B cell (primary cell): ENCODE measurements at regions not wholly inside any gene's neighbourhood (a gene's known extent, or its start where the extent isn't known, plus 50 kb on each side); places are given as distances from the start of the nearest gene placed in this dataset.
"Not testable (repeated sequence)": the region's sequence is repeated elsewhere in the genome, so short reads cannot be mapped to it uniquely, and the experiment has no call there.

Source experiments
- ATAC-seq: fragments of 200-7000 bp; cut with Tn5 transposase; one replicate; pipeline ENCODE4 v1.10.0; 2021; ENCODE audit warnings: low read depth, mild to moderate bottlenecking, moderate number of reproducible peaks, moderate library complexity
- CTCF ChIA-PET: fragments of 350-600 bp; sonication (Branson Sonifier 250); formaldehyde crosslinking; loops from one replicate; lab custom pipeline; 2021; ENCODE audit warnings: antibody characterized with exemption, inconsistent platforms; lab: Charles Lee
- POLR2A ChIA-PET: fragments of 350-600 bp; sonication (Branson Sonifier 250); formaldehyde crosslinking; loops from one replicate; lab custom pipeline; 2021; ENCODE audit warnings: antibody characterized with exemption; lab: Charles Lee
- DNase-seq: peaks from one replicate; pipeline ENCODE4 v3.0.0; 2013
- H2AFZ ChIP-seq: 2 replicates; pipeline ENCODE4 v1.6.1; 2012; ENCODE audit warnings: mild to moderate bottlenecking, low read depth, low read length; ENCODE audit not compliant: insufficient read depth, poor library complexity, severe bottlenecking
- H3K27ac ChIP-seq, 2 donors: 1 replicate in 1 of 2; 2 replicates in 1 of 2; pipeline ENCODE4 v1.5.1; 2012 to 2013; ENCODE audit warnings: low read length in 2 of 2, mild to moderate bottlenecking in 2 of 2, moderate library complexity in 1 of 2
- H3K27me3 ChIP-seq, 4 experiments: fragments of 200-600 bp in 1 of 4; sonication (generic) in 1 of 4; replicated peaks in 1 of 4; 1 replicate in 2 of 4; 2 replicates in 2 of 4; pipeline versions ENCODE4 v1.6.1 to v1.7.0; 2013 to 2016; ENCODE audit warnings: low read length in 3 of 4, mild to moderate bottlenecking in 2 of 4, mixed read lengths in 1 of 4, moderate library complexity in 1 of 4; ENCODE audit not compliant: insufficient read depth in 4 of 4, control insufficient read depth in 3 of 4; ENCODE audit errors: control extremely low read depth in 1 of 4
- H3K36me3 ChIP-seq, 2 experiments: replicated peaks in 1 of 2; 1 replicate in 1 of 2; 2 replicates in 1 of 2; pipeline versions ENCODE4 v1.6.1 to v1.7.1; 2013; ENCODE audit warnings: low read length in 1 of 2; ENCODE audit not compliant: insufficient read depth in 2 of 2, control insufficient read depth in 1 of 2; ENCODE audit errors: control extremely low read depth in 1 of 2, extremely low read depth in 1 of 2
- H3K4me1 ChIP-seq, 2 donors: fragments of 200-600 bp in 1 of 2; sonication (generic) in 1 of 2; 1 replicate in 1 of 2; 2 replicates in 1 of 2; pipeline versions ENCODE4 v1.5.1 to v1.6.1; 2013 to 2017; ENCODE audit warnings: low read length in 2 of 2; ENCODE audit not compliant: control insufficient read depth in 2 of 2, insufficient read depth in 2 of 2
- H3K4me2 ChIP-seq: replicated peaks from 2 replicates; pipeline ENCODE3; 2012; ENCODE audit warnings: mild to moderate bottlenecking, low read depth, low read length; ENCODE audit not compliant: poor library complexity, severe bottlenecking
- H3K4me3 ChIP-seq, 5 experiments: fragments of 200-600 bp in 1 of 5; sonication (generic) in 1 of 5; 1 replicate in 3 of 5; 2 replicates in 2 of 5; pipeline versions ENCODE4 v1.5.1 to v1.7.0; 2011 to 2016; ENCODE audit warnings: low read length in 4 of 5, mild to moderate bottlenecking in 4 of 5, low read depth in 2 of 5, control low read depth in 1 of 5, moderate library complexity in 1 of 5; ENCODE audit not compliant: insufficient read depth in 1 of 5; ENCODE audit errors: control extremely low read depth in 1 of 5, extremely low read depth in 1 of 5
- H3K79me2 ChIP-seq: fragments of 200-600 bp; sonication (generic); one replicate; pipeline ENCODE4 v1.6.0; 2016; ENCODE audit warnings: low read length; ENCODE audit not compliant: control insufficient read depth, insufficient read depth
- H3K9ac ChIP-seq: fragments of 200-600 bp; sonication (generic); 2 replicates; pipeline ENCODE4 v1.6.1; 2017; ENCODE audit warnings: mild to moderate bottlenecking, low read length, moderate library complexity
- H3K9me3 ChIP-seq, 3 donors: one replicate each; pipeline versions ENCODE4 v1.6.1 to v1.7.1; 2013; ENCODE audit warnings: low read length in 2 of 3; ENCODE audit not compliant: control insufficient read depth in 2 of 3, insufficient read depth in 1 of 3; ENCODE audit errors: control extremely low read depth in 1 of 3
- H4K20me1 ChIP-seq: 2 replicates; pipeline ENCODE4 v1.6.0; 2012; ENCODE audit warnings: mild to moderate bottlenecking, low read length; ENCODE audit not compliant: insufficient read depth, control insufficient read depth, poor library complexity, severe bottlenecking
- H3K27ac Mint-ChIP-seq: one replicate; pipeline ENCODE4 v1.8.0; 2021; ENCODE audit warnings: mixed read lengths
- H3K27me3 Mint-ChIP-seq: one replicate; pipeline ENCODE4 v1.8.0; 2021; ENCODE audit warnings: mixed read lengths
- H3K4me1 Mint-ChIP-seq: one replicate; pipeline ENCODE4 v1.8.0; 2021; ENCODE audit warnings: mixed read lengths
- H3K4me3 Mint-ChIP-seq: one replicate; pipeline ENCODE4 v1.8.0; 2021; ENCODE audit warnings: mixed read lengths
- H3K9me3 Mint-ChIP-seq: one replicate; pipeline ENCODE4 v1.8.0; 2022; ENCODE audit warnings: mixed read lengths; ENCODE audit not compliant: insufficient read depth
- EZH2 ChIP-seq: IDR thresholded peaks from 2 replicates; pipeline ENCODE4 v1.6.1; 2012; ENCODE audit warnings: borderline replicate concordance, low read depth, mild to moderate bottlenecking, moderate library complexity, low read length; ENCODE audit not compliant: insufficient read depth, poor library complexity, severe bottlenecking
- WGBS: methylation state at CpG from one replicate; pipeline ENCODE4 v1.1.5; 2013; ENCODE audit warnings: missing lambda C conversion rate; ENCODE audit not compliant: insufficient coverage; 5-methylcytosine and 5-hydroxymethylcytosine counted together
- intact Hi-C: fragments of 100-400 bp; cut with micrococcal nuclease; formaldehyde crosslinking; loops from one replicate; pipeline ENCODE4 v1.10.0; 2022
- TF ChIP-seq, protein P1 (sequence below): fragments of 200-600 bp; IDR thresholded peaks from one replicate; pipeline ENCODE4 v1.8.0; 2022; ENCODE audit warnings: antibody characterized with exemption, mild to moderate bottlenecking

DNA sequence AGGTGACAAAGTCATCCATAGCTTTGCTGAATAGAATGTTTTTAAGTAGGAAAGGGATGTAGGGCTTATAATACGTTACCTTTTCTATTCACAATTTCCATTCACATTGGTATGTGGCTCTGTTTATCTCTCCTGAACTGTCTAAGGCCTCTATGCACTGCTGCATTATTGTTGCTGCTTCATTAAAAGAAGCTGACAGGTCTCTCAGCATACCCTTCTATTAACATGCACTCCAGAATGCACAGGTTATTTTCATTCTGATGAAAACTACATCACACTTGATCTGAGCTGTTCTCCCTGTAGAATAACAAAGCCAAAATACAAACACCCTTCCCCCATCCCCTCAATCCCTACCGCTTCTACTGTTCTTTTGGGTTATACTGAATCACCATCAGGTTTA lies 399.3 kb downstream of the TBC1D32 start:
- Mint-ChIP-seq H3K4me3 (no peak overlapping the region), H3K9me3 (no peaks in the 10 kb centered on the region), H3K4me1 (peaks cover 26% of the 10 kb centered on the region), H3K27ac (no peak overlapping the region), H3K27me3 (no peaks in the 10 kb centered on the region)
- ChIA-PET POLR2A (interaction anchor here (0.5 kb wide), 1 partner anchor 57 kb away, joined by 4 read pairs; no protein-coding TSS in a partner anchor), CTCF (interaction anchor here (1.6 kb wide), 1 partner anchor 12 kb away, joined by 5 read pairs; no protein-coding TSS in a partner anchor)
- H3K4me3 ChIP-seq = no peak overlapping the region
- H3K27ac ChIP-seq = no peak overlapping the region
- H4K20me1 ChIP-seq = no peaks in the 10 kb centered on the region
- DNase-seq (no peak), ATAC-seq (no peak)
- WGBS = no CpG with 5 or more reads among the region's 2 CpGs
- no peak overlapping the region for H3K9ac ChIP-seq
- no peak overlapping the region for H2AFZ ChIP-seq
- TF ChIP-seq, protein P1, sequence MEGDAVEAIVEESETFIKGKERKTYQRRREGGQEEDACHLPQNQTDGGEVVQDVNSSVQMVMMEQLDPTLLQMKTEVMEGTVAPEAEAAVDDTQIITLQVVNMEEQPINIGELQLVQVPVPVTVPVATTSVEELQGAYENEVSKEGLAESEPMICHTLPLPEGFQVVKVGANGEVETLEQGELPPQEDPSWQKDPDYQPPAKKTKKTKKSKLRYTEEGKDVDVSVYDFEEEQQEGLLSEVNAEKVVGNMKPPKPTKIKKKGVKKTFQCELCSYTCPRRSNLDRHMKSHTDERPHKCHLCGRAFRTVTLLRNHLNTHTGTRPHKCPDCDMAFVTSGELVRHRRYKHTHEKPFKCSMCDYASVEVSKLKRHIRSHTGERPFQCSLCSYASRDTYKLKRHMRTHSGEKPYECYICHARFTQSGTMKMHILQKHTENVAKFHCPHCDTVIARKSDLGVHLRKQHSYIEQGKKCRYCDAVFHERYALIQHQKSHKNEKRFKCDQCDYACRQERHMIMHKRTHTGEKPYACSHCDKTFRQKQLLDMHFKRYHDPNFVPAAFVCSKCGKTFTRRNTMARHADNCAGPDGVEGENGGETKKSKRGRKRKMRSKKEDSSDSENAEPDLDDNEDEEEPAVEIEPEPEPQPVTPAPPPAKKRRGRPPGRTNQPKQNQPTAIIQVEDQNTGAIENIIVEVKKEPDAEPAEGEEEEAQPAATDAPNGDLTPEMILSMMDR = no peak
- TF ChIP-seq EZH2 = no peak
- no peaks in the 10 kb centered on the region for H3K27me3 ChIP-seq
- H3K4me1 ChIP-seq = peaks cover 16 to 26% of the 10 kb centered on the region in 2 donors
- intact Hi-C loops = no loop called here
- no peaks in the 10 kb centered on the region for H3K9me3 ChIP-seq
- no peaks in the 10 kb centered on the region for H3K79me2 ChIP-seq
- H3K4me2 ChIP-seq = no peak overlapping the region
- no peaks in the 10 kb centered on the region for H3K36me3 ChIP-seq

DNA sequence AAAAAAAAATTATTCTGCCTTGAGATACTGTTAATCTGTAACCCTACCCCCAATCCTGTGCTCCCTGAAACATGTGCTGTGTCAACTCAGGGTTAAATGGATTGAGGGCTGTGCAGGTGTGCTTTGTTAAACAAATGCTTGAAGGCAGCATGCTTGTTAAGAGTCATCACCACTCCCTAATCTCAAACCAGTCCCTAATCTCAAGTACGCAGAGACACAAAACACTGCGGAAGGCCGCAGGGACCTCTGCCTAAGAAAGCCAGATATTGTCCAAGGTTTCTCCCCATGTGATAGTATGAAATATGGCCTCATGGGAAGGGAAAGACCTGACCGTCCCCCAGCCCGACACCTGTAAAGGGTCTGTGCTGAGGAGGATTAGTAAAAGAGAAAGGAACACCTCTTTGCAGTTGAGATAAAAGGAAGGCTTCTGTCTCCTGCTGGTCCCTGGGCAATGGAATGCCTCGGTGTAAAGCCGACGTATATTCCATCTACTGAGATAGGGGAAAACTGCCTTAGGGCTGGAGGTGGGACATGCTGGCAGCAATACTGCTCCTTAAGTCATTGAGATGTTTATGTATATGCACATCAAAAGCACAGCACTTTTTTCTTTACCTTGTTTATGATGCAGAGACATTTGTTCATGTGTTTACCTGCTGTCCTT lies 402.6 kb downstream of the TBC1D32 start:
- H3K4me1 ChIP-seq, ATAC-seq, H3K27me3 Mint-ChIP-seq, H3K9me3 Mint-ChIP-seq, H3K4me3 ChIP-seq, H2AFZ ChIP-seq, H3K79me2 ChIP-seq, POLR2A ChIA-PET, H4K20me1 ChIP-seq, H3K4me1 Mint-ChIP-seq, H3K4me2 ChIP-seq, H3K27ac ChIP-seq, H3K9me3 ChIP-seq, H3K27me3 ChIP-seq, DNase-seq, H3K27ac Mint-ChIP-seq, H3K4me3 Mint-ChIP-seq, CTCF ChIA-PET, intact Hi-C loops, H3K9ac ChIP-seq, H3K36me3 ChIP-seq: not testable (repeated sequence)
- WGBS = 92% methylated on average over 2 of the region's 8 CpGs

DNA sequence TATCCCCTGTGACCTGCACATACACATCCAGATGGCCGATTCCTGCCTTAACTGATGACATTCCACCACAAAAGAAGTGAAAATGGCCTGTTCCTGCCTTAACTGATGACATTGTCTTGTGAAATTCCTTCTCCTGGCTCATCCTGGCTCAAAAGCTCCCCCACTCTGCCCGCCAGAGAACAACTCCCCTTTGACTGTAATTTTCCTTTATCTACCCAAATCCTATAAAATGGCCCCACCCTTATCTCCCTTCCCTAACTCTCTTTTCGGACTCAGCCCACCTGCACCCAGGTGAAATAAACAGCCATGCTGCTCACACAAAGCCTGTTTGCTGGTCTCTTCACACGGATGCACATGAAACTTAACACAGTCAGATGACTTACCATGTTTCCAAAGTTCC lies 403.8 kb downstream of the TBC1D32 start:
- H3K9me3 ChIP-seq, H3K9ac ChIP-seq, H3K4me3 Mint-ChIP-seq, H3K79me2 ChIP-seq, H3K4me1 ChIP-seq, CTCF ChIA-PET, POLR2A ChIA-PET, H2AFZ ChIP-seq, H3K27ac ChIP-seq, H3K4me3 ChIP-seq, H3K27ac Mint-ChIP-seq, DNase-seq, H3K4me1 Mint-ChIP-seq, intact Hi-C loops, H3K4me2 ChIP-seq, H3K27me3 Mint-ChIP-seq, ATAC-seq, H3K27me3 ChIP-seq, H3K9me3 Mint-ChIP-seq, H4K20me1 ChIP-seq, H3K36me3 ChIP-seq: not testable (repeated sequence)
- WGBS = 92% methylated on average over 1 of the region's 4 CpGs
